ENCODE measurements at regions not wholly inside any gene's neighbourhood (a gene's known extent, or its start where the extent isn't known, plus 50 kb on each side); places are given as distances from the start of the nearest gene placed in this dataset.

DNA sequence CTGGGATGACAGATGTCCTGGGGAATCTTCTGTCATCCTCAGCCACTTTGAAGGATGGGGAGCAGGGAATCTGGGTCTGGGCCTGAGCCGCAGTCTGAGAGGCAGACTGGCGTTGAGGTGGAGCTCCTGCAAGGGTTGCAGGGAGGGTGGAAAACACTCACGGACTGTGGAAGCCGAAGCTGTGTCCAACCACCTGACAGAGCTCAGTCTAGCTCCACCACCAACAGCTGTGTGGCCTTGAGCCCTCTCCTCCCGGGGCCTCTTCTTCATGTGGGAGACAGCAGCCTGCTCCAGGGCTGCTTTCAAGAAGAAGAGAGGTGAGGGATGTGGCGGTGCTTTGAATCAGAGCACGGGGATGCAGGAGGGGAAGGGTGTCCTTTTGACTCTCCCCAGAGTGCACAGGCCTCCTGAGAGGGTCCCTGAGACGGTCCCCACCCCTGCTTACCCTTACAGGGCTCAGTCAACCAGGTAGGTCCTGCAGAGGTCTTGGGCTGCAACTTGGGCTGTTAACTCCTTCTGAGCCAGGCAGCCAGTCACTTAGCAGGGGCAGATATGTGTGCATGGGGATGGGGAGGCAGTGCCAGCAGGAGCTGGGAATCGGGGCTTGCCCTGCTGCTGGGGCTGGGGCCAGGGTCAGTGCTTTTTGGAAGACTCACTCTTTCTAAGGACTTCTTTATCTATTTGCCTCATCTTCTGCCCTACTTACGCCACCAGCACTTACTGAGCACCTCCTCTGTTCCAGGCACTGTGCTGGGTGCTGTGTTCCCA is 216.3 kb downstream of the PTPRU start:
- TF ChIP-seq, protein P1, sequence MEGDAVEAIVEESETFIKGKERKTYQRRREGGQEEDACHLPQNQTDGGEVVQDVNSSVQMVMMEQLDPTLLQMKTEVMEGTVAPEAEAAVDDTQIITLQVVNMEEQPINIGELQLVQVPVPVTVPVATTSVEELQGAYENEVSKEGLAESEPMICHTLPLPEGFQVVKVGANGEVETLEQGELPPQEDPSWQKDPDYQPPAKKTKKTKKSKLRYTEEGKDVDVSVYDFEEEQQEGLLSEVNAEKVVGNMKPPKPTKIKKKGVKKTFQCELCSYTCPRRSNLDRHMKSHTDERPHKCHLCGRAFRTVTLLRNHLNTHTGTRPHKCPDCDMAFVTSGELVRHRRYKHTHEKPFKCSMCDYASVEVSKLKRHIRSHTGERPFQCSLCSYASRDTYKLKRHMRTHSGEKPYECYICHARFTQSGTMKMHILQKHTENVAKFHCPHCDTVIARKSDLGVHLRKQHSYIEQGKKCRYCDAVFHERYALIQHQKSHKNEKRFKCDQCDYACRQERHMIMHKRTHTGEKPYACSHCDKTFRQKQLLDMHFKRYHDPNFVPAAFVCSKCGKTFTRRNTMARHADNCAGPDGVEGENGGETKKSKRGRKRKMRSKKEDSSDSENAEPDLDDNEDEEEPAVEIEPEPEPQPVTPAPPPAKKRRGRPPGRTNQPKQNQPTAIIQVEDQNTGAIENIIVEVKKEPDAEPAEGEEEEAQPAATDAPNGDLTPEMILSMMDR (IDR thresholded peaks at IDR 0.05), result no peak
- TF ChIP-seq EZH2phosphoT487 (IDR thresholded peaks at IDR 0.05), result no peak
- TF ChIP-seq EZH2 (IDR thresholded peaks at IDR 0.05), result no peak

All from neural progenitor cell (in vitro differentiated cells).